Upper lobe of left lung (tissue), 6 donors: ENCODE measurements at regions not wholly inside any gene's neighbourhood (a gene's known extent, or its start where the extent isn't known, plus 50 kb on each side); places are given as distances from the start of the nearest gene placed in this dataset.

Experiments used
- ATAC-seq, 2 donors: fragments of 200-7000 bp; cut with Tn5 transposase; one replicate each; pipeline ENCODE4 v1.9.1; 2022; ENCODE audit warnings: mild to moderate bottlenecking in 2 of 2, moderate library complexity in 2 of 2; ENCODE audit not compliant: low FRiP score in 2 of 2
- DNase-seq, 2 donors: peaks; one replicate each; pipeline ENCODE4 v3.0.0-alpha.2; 2019 to 2020
- H3K27ac ChIP-seq, 4 donors: fragments of 200-600 bp; sonication (generic); one replicate each; pipeline ENCODE4 v1.5.1; 2016 to 2019
- H3K27me3 ChIP-seq, 4 donors: fragments of 200-600 bp; sonication (generic); one replicate each; pipeline ENCODE4 v1.5.1; 2017 to 2019
- H3K36me3 ChIP-seq, 4 donors: fragments of 200-600 bp; sonication (generic); one replicate each; pipeline ENCODE4 v1.5.1; 2016 to 2019
- H3K4me1 ChIP-seq, 4 donors: fragments of 200-600 bp; sonication (generic); one replicate each; pipeline ENCODE4 v1.5.1; 2018 to 2019
- H3K4me3 ChIP-seq, 4 donors: fragments of 200-600 bp; sonication (generic); one replicate each; pipeline ENCODE4 v1.5.1; 2017 to 2019; ENCODE audit warnings: mild to moderate bottlenecking in 2 of 4, moderate library complexity in 1 of 4
- H3K9me3 ChIP-seq, 4 donors: fragments of 200-600 bp; sonication (generic); one replicate each; pipeline ENCODE4 v1.5.1; 2018 to 2019
- EP300 ChIP-seq, 4 donors: sonication (generic); formaldehyde crosslinking; IDR thresholded peaks; one replicate each; pipeline ENCODE4 v1.5.1; 2017; ENCODE audit warnings: antibody characterized with exemption in 4 of 4, control low read depth in 2 of 4
- POLR2A ChIP-seq, 4 donors: fragments of 450-650 bp; IDR thresholded peaks; one replicate each; pipeline ENCODE4 v1.5.1; 2016 to 2017; ENCODE audit warnings: antibody characterized with exemption in 4 of 4, mild to moderate bottlenecking in 2 of 4
- POLR2AphosphoS5 ChIP-seq, 2 donors: sonication (generic); formaldehyde crosslinking; IDR thresholded peaks; one replicate each; pipeline ENCODE4 v1.5.1; 2017; ENCODE audit warnings: antibody characterized with exemption in 2 of 2
- WGBS, 2 donors: methylation state at CpG; one replicate each; pipeline ENCODE4 v1.1.5; 2017 to 2018; 5-methylcytosine and 5-hydroxymethylcytosine counted together
- TF ChIP-seq, protein P1 (sequence below), 6 experiments: fragments of 450-650 bp in 4 of 6; fragments of 200-600 bp in 2 of 6; sonication (generic) in 2 of 6; IDR thresholded peaks; one replicate each; pipeline ENCODE4 v1.5.1; 2016 to 2019; ENCODE audit warnings: antibody characterized with exemption in 6 of 6
- donor health status: DM: no; HTN: no; CAD: no; lungs with moderate emphysema.
- donor health status: DM: no; HTN: yes; CAD: no; lungs with severe emphysema.

DNA sequence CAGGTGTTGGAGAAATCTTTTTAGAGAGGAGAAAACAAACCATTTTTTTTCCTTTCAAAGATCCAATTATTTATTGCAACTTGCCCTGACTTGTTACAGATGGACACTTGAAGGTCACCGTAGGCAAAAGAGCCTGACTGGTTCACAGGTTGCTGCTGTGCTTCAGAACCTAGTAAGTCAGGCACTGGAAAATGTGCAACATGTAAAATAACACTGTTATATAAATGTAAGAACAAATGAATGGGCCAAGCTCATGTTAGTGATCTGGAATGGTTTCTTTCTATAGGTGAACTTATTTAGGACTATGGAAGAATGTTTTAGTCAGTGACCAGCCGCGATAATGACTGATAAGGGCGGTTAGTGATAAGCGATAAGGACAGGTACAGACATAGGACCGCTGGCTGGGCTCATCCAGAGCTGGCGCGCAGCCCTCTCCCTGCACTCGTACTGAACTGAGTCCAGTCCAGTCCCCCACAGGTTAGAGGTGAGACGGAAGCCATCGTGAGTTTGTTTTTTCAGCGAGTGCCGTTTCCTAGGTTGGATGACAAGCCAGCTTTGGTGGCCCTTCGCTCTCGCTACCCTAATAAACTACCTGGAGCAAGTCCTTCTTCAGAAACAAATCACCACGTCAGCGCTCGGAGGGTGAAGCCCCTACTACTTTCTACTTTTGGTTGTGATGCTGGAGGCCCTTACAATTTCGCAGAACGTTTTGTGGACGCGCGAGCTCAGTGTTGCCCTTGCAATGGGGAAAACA, 94.4 kb upstream of the PRDM1 start:
- peak in 1 of 2 donors; percentile 49 for DNase-seq
- ATAC-seq: no peak

DNA sequence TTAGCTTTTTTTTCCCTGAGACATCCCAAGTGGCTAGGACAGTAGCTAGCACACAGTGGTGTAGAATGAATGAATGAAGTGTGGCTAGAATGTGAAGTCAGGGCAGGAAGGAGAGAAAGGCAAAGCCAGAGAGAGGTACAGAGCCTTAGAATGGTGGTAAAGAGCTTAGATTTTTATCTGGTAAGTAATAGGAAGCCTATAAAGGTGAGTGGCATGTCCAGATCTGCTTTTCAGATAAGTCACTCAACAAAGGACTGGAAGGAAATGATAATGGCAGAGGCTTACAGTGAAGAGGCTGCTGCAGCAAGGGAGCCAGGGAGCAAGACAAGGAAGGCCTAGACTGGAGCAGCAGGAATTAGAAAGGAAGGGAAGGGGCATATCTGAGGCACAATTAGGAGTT, 96.0 kb upstream of the PRDM1 start:
- no peak overlapping the region for H3K27ac ChIP-seq
- no peak overlapping the region for H3K4me3 ChIP-seq
- H3K36me3 ChIP-seq: no peaks in the 10 kb centered on the region
- H3K27me3 ChIP-seq: peaks cover 0 to 23% (median 4%) of the 10 kb centered on the region in 4 donors
- H3K4me1 ChIP-seq: peaks cover 22 to 38% (median 27%) of the 10 kb centered on the region in 4 donors
- DNase-seq: no peak
- TF ChIP-seq, protein P1, sequence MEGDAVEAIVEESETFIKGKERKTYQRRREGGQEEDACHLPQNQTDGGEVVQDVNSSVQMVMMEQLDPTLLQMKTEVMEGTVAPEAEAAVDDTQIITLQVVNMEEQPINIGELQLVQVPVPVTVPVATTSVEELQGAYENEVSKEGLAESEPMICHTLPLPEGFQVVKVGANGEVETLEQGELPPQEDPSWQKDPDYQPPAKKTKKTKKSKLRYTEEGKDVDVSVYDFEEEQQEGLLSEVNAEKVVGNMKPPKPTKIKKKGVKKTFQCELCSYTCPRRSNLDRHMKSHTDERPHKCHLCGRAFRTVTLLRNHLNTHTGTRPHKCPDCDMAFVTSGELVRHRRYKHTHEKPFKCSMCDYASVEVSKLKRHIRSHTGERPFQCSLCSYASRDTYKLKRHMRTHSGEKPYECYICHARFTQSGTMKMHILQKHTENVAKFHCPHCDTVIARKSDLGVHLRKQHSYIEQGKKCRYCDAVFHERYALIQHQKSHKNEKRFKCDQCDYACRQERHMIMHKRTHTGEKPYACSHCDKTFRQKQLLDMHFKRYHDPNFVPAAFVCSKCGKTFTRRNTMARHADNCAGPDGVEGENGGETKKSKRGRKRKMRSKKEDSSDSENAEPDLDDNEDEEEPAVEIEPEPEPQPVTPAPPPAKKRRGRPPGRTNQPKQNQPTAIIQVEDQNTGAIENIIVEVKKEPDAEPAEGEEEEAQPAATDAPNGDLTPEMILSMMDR (IDR thresholded peaks at IDR 0.05): no peak
- TF ChIP-seq POLR2A (IDR thresholded peaks at IDR 0.05) (no peak), POLR2AphosphoS5 (IDR thresholded peaks at IDR 0.05) (no peak), EP300 (IDR thresholded peaks at IDR 0.05) (no peak)
- H3K9me3 ChIP-seq: no peaks in the 10 kb centered on the region
- ATAC-seq: no peak

More for the DNA sequence above, 94.4 kb upstream of the PRDM1 start:
- Histone ChIP-seq H3K4me3 (peak overlapping the region; percentile 19 to 87 (median 72)), H3K27me3 (peaks cover 0 to 15% (median 0%) of the 10 kb centered on the region in 4 donors), H3K36me3 (no peaks in the 10 kb centered on the region), H3K9me3 (no peaks in the 10 kb centered on the region), H3K4me1 (peaks cover 15 to 25% (median 19%) of the 10 kb centered on the region in 4 donors), H3K27ac (peak overlapping the region in 2 of 4 donors; percentile 64 to 85)
- TF ChIP-seq, protein P1 (IDR thresholded peaks at IDR 0.05): no peak
- TF ChIP-seq POLR2A (IDR thresholded peaks at IDR 0.05) (no peak), POLR2AphosphoS5 (IDR thresholded peaks at IDR 0.05) (no peak), EP300 (IDR thresholded peaks at IDR 0.05) (no peak)
- 5 to 7% methylated on average over 19 to 23 of the region's 23 CpGs for WGBS, 2 donors

DNA sequence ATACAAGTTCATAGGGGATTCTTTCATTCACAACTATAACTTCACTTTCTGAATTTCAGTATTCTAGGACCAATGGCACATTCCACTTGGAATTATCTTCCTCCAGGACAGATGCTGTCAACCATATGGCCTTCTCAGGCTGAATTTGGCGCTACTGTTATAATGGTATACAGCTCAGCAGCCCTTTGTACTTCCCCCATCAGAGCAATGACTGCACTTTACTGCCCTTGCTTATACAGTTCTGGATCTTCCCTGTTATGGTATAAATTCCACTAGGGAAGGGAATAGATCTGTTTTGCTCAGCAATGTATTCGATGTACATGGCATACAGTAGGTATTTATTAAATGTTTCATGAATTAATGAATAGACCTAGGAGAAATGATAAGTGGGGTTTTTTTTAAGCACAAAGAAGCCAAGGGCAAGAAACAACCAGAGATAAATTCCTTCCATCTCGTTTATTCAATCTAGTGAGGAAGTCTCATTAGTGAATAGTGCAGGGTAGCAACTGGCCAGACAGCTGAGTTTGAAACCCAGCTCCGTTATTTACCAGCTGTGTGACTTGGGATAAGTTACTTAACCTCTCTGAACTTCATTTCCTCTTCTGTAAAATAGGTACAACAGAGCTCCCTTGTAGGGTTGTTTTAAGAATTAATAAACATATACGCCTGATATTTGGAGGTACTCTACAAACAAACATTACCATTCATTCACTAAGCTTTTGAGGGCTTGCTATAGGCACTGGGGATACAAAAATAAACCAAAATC, 97.1 kb upstream of the PRDM1 start:
- no peaks in the 10 kb centered on the region for H3K9me3 ChIP-seq
- H3K4me3 ChIP-seq: no peak overlapping the region

DNA sequence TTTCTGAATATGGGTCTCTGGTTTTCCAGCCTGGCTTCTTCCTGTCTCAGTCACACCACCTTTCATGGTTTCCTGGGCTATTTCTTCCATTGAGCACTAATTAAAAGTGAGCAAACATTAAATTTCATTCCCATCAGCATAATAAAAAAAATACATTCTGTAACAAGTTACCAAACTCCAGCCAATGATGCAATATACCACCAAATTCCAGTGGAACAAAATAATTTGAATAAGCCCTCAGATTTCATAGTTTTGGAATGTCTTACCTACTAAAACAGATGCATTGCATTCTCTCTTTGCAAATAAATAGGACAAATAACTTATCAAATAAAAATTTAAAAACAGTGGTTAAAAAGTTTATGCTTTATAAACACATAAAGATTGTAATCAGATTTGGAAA, 97.8 kb upstream of the PRDM1 start:
- peaks cover 0 to 11% (median 4%) of the 10 kb centered on the region in 4 donors for H3K27me3 ChIP-seq
- TF ChIP-seq POLR2A (IDR thresholded peaks at IDR 0.05): no peak
- TF ChIP-seq, protein P1 (IDR thresholded peaks at IDR 0.05): no peak
- TF ChIP-seq POLR2AphosphoS5 (IDR thresholded peaks at IDR 0.05): no peak
- no peak for TF ChIP-seq EP300 (IDR thresholded peaks at IDR 0.05)
- no peak overlapping the region for H3K4me3 ChIP-seq
- peaks cover 21 to 32% (median 23%) of the 10 kb centered on the region in 4 donors for H3K4me1 ChIP-seq
- no peak for ATAC-seq
- H3K9me3 ChIP-seq: no peaks in the 10 kb centered on the region
- DNase-seq: no peak
- no peaks in the 10 kb centered on the region for H3K36me3 ChIP-seq
- H3K27ac ChIP-seq: no peak overlapping the region

More for the DNA sequence above, 97.1 kb upstream of the PRDM1 start:
- peaks cover 0 to 15% (median 4%) of the 10 kb centered on the region in 4 donors for H3K27me3 ChIP-seq
- ATAC-seq (no peak), DNase-seq (no peak)
- H3K36me3 ChIP-seq: no peaks in the 10 kb centered on the region
- TF ChIP-seq POLR2A (IDR thresholded peaks at IDR 0.05) (no peak), POLR2AphosphoS5 (IDR thresholded peaks at IDR 0.05) (no peak), EP300 (IDR thresholded peaks at IDR 0.05) (no peak)
- TF ChIP-seq, protein P1 (IDR thresholded peaks at IDR 0.05): no peak
- 81 to 85% methylated on average over 5 of the region's 5 CpGs for WGBS, 2 donors
- peaks cover 22 to 39% (median 26%) of the 10 kb centered on the region in 4 donors for H3K4me1 ChIP-seq
- no peak overlapping the region for H3K27ac ChIP-seq
